ENCODE measurements at regions not wholly inside any gene's neighbourhood (a gene's known extent, or its start where the extent isn't known, plus 50 kb on each side); places are given as distances from the start of the nearest gene placed in this dataset.

- no peak for DNase-seq
These were observed 283.6 kb downstream of the CYP26B1 start for GRCh38 chr2:71864085-71864484.

- DNase-seq: no peak
These were observed 284.3 kb downstream of the CYP26B1 start for GRCh38 chr2:71863396-71863795.

DNA sequence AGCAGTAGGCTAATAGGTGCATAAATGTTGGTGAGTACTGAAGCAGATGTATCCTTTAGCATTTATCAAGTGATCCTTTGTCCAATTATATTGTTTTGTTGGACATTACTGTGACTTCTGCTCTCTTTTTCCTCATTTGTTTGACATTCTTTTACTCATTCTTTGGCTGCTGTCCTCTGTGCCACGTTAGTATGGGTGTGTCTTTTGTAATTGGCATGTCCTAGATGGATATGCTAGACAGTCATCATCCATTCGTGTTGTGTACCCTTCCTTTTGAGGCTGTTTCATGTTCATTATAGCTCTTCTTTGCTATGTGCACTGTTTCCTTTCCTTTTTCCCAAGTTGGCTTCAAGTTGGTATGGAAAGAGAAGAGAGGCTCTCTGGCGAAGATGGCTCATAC is 284.7 kb downstream of the CYP26B1 start:
- DNase-seq: no peak

DNA sequence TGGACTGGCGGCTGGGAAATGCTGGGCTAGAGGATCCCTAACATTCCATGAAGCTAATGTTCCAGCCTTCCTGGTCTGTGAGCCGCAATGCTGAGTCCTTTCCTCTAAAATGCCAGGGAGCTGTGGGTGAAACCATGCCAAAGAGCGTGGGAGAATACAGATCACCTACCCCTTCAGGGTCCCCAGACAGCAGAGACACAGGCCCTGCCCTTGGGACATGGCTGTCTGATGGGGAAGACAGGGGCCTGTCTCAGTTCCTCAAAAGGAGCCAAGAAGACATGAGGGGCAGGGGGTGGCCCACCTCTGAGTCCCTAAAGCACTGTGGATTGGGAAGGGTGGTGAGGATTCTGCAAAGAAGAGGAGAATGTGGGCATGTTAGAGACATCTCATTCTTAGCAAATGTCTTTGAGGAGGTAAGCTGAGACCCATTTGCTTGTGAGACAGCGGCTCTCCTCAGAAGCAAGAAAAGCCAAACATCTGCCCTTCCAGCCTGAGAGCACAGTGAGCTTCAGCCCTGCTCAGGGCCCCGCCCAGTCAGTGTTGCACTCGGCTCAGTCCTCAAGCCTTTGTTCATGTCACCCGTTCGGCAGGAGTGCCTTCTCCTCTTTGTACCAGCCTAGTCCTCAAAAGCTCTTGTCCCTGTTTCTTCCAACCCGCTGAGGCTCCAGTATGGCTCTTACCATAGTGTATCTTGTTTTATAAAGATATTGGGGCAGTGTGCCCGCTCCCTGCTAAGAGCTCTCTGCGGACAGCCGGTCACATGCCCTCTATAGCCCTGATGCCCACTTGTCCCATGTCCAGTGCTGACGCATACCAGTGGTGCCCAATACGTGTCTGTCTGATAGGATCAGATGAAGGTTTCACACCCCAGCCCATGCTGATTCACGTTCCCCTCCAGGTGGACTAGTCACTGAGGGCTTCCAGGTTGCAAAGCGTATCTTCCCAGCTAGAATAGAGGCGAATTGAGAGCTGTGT is 286.2 kb downstream of the CYP26B1 start:
- DNase-seq: no peak

- no peak for DNase-seq
These were observed 287.2 kb downstream of the CYP26B1 start for GRCh38 chr2:71860381-71860926.

DNA sequence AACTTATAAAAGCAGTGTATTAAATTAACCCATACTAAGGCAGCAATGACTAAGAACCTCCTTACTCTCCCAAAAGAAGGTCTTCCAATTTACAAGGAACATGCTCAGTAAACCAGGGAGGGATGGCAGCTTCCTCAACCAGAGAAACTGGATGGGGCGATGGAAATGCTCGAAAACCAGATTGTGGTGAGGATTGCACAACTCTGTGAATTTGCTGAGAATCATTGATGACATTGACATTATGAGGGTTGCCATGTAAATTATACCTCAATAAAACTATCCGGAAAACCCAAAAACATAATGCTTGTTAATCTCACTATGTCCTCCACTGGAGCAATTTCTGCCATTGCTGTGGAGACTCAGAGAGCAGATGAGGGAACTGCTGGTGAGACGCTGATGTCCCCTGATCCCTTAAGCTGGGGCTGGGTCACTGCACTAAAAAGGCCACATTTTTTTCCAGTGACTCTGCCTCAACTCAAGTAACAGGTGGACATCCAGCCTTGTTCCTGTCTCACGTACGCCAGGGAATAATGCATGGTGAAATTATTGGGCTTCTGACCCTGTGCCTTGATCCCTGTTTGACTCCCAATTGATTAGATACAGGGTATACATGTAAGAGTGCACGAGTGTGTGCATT is 288.3 kb downstream of the CYP26B1 start:
- no peak for DNase-seq

DNA sequence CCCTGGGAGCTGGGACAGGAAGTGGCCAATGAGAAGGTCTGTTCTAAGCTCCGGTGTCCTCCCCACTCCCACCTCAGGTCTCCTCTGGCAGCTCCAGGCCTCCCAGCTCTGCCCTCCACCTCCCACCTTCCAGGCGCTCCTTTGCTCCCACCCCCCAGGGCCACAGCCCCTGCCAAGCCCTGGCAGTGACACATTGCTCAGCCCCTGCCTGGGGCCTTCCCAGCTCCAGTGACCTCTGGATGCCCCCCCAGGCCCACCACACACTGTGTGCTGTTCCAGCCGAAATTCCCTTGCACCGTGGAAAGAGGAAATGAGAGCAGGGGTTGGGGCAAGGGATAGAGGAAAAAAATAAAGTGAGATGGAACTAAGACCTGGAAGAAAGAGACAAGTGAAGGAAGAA is 289.6 kb downstream of the CYP26B1 start:
- no peak for DNase-seq

- no peak for DNase-seq
These were observed 290.0 kb downstream of the CYP26B1 start for GRCh38 chr2:71857636-71858035.

DNA sequence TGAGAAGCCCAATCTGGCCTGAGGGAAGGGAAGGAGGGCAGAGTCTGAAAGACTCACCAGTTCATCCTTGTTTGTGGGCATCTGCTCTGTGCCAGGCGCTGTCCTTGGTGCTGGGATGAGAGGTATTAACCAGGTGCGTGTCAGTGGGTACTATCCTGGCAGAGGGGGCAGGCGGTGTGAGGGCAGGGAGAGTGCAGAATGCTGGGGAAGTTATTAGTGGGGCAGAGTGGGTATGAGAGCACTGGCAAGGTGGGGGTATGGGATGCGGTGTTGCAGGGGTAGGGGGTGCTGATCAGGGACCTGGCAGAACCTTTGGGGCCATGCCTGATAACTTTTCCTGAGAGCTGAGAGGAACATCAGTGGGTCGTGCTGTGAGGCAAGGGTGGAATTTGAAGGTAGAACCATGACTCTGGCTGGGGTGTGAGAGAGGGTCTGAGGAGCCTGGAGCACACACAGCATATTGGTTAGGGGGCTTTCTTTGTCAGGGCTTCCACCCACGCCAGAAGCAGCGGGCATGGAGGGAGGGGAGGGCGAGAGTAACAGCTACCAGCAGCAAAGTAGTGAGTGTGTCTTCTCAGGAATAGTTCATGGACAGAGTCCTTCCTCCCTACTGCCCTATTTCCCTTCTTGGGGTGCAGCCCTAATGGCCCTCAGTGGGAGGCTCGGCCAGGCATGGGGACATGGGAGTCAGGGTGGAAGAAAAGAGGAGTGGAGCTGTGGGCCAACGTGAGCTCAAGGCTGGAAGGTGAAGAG is 290.7 kb downstream of the CYP26B1 start:
- peak; percentile 34 for DNase-seq

- no peak for DNase-seq
These were observed 293.8 kb downstream of the CYP26B1 start for GRCh38 chr2:71853858-71854257.

DNA sequence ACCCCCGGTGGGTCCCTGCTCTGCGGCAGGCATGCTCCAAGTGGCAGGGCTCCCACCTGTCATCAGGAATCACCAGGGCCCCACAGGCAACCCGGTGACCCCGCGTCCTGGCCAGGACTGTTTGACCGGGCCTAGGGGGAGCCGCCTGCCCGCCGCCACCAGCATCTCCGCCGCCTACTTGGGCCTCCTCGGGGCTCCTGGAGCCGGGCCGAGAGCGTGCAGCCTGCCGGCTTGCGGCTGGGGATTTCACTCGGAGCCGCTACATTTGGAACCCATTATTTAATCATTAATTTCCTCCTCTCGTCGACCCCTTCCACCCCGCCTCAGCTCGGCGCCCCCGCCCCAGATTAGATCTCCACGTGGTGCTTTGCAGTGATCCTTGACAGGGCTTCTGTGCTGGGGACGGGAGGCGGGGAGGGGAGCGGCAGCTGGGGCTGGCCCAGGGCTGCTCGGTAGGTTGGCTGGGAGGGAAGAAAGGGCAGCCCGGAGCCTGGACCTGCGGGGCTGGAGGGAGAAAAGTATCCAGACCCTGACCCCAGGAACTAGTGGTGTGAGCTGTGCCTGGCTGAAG is 295.4 kb downstream of the CYP26B1 start:
- DNase-seq: peak; percentile 63

GRCh38 chr2:71851094-71851750 is 296.4 kb downstream of the CYP26B1 start:
- no peak for DNase-seq

DNA sequence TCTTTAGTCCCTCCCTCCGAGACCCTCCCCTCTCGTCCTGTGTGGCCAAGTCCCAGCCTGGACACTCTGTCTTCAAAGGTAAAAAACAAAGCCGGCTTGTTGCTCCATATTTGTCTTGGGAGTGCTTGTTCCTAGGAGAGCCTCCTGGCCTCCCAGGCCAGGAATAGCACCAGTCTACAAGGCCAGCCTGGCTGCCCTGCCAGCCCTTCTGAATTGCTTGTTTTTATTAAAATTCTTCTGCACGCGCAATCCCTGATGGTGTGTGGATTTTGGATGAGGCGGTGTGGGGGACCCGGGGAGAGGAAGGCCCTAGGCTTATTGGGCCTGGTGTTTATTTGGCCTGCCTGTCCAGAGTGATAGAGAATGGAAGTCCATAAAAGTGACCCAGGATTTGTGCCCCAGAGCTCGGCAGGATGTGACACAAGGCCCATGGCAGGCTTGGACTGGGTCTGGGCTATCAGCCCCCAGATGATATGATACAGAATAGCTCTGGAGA is 297.3 kb downstream of the CYP26B1 start:
- no peak for DNase-seq

DNA sequence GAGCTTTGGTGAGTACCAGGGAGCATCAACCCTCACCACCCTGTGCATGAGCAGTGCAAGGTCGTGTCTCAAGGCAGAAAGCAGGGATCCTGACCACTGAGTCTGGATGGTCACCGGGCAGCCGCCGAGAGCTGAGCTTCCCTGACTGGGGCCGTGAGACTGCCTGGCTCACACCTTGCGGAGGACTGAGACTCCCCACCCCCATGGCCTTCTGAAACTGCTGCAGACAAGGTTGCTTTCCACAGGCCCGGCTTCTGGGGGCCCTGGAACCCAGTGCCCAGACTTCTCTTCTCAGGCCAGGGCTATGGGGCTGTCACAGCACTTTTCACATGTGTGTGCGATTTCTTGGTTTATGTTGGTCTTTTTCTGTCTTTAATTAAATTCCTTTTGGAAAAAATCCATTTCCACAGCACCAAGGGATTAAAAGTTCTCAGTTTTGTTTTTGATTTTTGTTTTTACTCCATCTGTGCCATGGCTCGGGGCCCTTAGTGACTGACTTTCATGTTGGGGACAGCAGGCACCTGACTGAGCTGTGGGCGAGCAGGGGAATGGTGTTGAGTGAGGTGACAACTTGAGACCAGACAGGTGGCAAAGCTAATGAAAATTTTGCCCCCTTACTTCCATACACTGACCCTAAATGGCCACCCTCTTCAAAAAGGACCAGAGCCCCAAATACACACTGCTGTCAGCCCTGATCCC is 297.9 kb downstream of the CYP26B1 start:
- no peak for DNase-seq

- no peak for DNase-seq
These were observed 298.6 kb downstream of the CYP26B1 start for GRCh38 chr2:71849111-71849510.

DNA sequence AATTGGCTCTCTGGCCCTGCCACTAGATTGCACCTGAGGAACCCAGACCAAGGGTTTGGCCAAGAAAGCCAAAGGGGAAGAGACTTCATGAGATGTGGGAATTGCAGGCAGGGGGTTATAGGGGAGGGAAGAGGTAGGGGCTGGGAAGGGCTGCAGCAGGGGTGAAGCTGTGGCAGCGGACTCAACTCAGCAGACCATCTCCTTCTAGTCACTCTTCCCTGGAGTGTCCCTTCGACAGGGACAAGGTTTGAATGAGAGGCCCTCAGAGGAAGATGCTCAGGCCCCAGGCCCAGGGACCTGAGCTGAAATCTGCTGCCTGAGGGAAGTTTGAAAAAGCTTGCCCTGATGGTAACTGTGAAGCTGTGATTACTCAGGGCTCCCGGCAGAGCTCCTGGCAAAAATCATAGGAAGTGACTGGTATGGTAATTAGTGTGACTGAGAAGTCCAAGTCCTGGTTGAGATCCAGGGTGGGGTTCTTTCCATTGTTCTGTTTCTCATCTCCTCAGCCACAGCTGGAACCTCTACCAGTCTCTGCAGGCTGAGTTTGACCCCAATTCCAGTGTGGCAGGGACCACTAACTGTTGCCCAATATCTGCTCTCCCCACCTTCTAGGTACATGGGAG is 300.9 kb downstream of the CYP26B1 start:
- no peak for DNase-seq

GRCh38 chr2:71846072-71846471 is 301.6 kb downstream of the CYP26B1 start:
- no peak for DNase-seq

DNA sequence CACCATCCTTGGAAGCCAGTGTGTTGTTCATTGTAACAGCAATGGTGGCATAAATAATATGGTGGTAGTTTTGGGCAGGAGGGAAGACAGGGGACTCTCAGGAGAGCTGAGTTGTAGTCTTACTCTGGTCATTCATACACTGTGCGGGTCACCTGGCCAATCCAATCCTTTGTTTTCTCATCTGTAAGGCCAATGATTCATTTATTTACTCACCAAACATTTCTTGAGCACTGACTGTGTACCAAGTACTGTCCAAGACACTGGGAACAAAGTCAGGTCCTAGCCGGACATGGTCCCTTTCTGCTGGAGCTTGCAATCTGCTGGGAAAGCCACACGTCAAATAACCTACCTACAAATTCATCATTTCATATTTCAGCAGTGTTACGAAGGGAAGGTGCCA is 302.7 kb downstream of the CYP26B1 start:
- DNase-seq: no peak

GRCh38 chr2:71843391-71843850 is 304.2 kb downstream of the CYP26B1 start:
- no peak for DNase-seq

GRCh38 chr2:71842744-71843143 is 304.9 kb downstream of the CYP26B1 start:
- DNase-seq: no peak
